GM23338 (cell line): ENCODE measurements at regions not wholly inside any gene's neighbourhood (a gene's known extent, or its start where the extent isn't known, plus 50 kb on each side); places are given as distances from the start of the nearest gene placed in this dataset.

Source experiments
- ATAC-seq: fragments of 200-7000 bp; cut with Tn5 transposase; 3 replicates; pipeline ENCODE4 v1.9.1; 2020
- DNase-seq: peaks from one replicate; pipeline ENCODE4 v3.0.0-alpha.2; 2015; ENCODE audit warnings: low spot score
- H2AFZ ChIP-seq: fragments of 200-600 bp; sonication (generic); 2 replicates; pipeline ENCODE4 v1.8.0; 2016; ENCODE audit warnings: antibody characterized with exemption, mild to moderate bottlenecking, moderate library complexity
- H3F3A ChIP-seq: fragments of 200-600 bp; sonication (generic); replicated peaks from 2 replicates; pipeline ENCODE4 v1.8.0; 2017; ENCODE audit warnings: antibody characterized with exemption, mixed run types, low read depth
- H3K27ac ChIP-seq: fragments of 200-600 bp; sonication (generic); 2 replicates; pipeline ENCODE4 v1.6.1; 2016; ENCODE audit warnings: low read depth
- H3K27me3 ChIP-seq: fragments of 200-600 bp; sonication (generic); 2 replicates; pipeline ENCODE4 v1.8.0; 2016; ENCODE audit warnings: mild to moderate bottlenecking, mixed run types, moderate library complexity; ENCODE audit not compliant: insufficient read depth
- H3K36me3 ChIP-seq: fragments of 200-600 bp; sonication (generic); 2 replicates; pipeline ENCODE4 v1.8.0; 2016; ENCODE audit warnings: mild to moderate bottlenecking; ENCODE audit not compliant: insufficient read depth
- H3K4me1 ChIP-seq: fragments of 200-600 bp; sonication (generic); 2 replicates; pipeline ENCODE4 v1.8.0; 2016; ENCODE audit warnings: mild to moderate bottlenecking, moderate library complexity; ENCODE audit not compliant: insufficient read depth
- H3K4me2 ChIP-seq: fragments of 200-600 bp; sonication (generic); 2 replicates; pipeline ENCODE4 v1.7.1; 2017; ENCODE audit warnings: mixed run types
- H3K4me3 ChIP-seq: fragments of 200-600 bp; sonication (generic); 2 replicates; pipeline ENCODE4 v1.6.1; 2016; ENCODE audit warnings: mixed run types
- H3K79me2 ChIP-seq: fragments of 200-600 bp; sonication (generic); replicated peaks from 2 replicates; pipeline ENCODE4 v1.8.0; 2017; ENCODE audit warnings: mild to moderate bottlenecking; ENCODE audit not compliant: insufficient read depth
- H3K9me2 ChIP-seq: fragments of 200-600 bp; sonication (generic); 2 replicates; pipeline ENCODE4 v1.8.0; 2017; ENCODE audit not compliant: insufficient read depth
- H4K20me1 ChIP-seq: fragments of 200-600 bp; sonication (generic); replicated peaks from 2 replicates; pipeline ENCODE4 v1.8.0; 2017; ENCODE audit warnings: mild to moderate bottlenecking; ENCODE audit not compliant: insufficient read depth
- H3K27ac Mint-ChIP-seq: 2 replicates; pipeline ENCODE4 v1.8.0; 2020; ENCODE audit warnings: inconsistent platforms, mild to moderate bottlenecking, moderate library complexity, mixed read lengths
- H3K27me3 Mint-ChIP-seq: 3 replicates; pipeline ENCODE4 v1.8.0; 2022; ENCODE audit warnings: low read depth, mild to moderate bottlenecking, moderate library complexity, mixed read lengths, inconsistent platforms; ENCODE audit not compliant: insufficient read depth, poor library complexity
- H3K36me3 Mint-ChIP-seq: 3 replicates; pipeline ENCODE4 v1.8.0; 2021; ENCODE audit warnings: low read depth, mild to moderate bottlenecking, inconsistent platforms, moderate library complexity, mixed read lengths
- H3K4me1 Mint-ChIP-seq: 3 replicates; pipeline ENCODE4 v1.8.0; 2020; ENCODE audit warnings: mild to moderate bottlenecking, inconsistent platforms, mixed read lengths
- H3K4me3 Mint-ChIP-seq: 3 replicates; pipeline ENCODE4 v1.8.0; 2021; ENCODE audit warnings: moderate library complexity, mild to moderate bottlenecking, inconsistent platforms, mixed read lengths
- H3K9me3 Mint-ChIP-seq: 3 replicates; pipeline ENCODE4 v1.8.0; 2020; ENCODE audit warnings: moderate library complexity, mild to moderate bottlenecking, inconsistent platforms, mixed read lengths
- CREB1 ChIP-seq: fragments of 250-450 bp; sonication (Bioruptor Pico); IDR thresholded peaks from 2 replicates; pipeline ENCODE4 v1.5.0; 2020; ENCODE audit warnings: low read depth, mild to moderate bottlenecking, moderate library complexity
- EZH2 ChIP-seq: fragments of 200-600 bp; sonication (generic); IDR thresholded peaks from one replicate; pipeline ENCODE4 v1.8.0; 2017; ENCODE audit warnings: antibody characterized with exemption, mild to moderate bottlenecking, low read depth; ENCODE audit not compliant: unreplicated experiment
- EZH2phosphoT487 ChIP-seq: fragments of 200-600 bp; sonication (generic); IDR thresholded peaks from one replicate; pipeline ENCODE4 v1.8.1; 2018; ENCODE audit warnings: antibody characterized with exemption; ENCODE audit not compliant: unreplicated experiment
- JUNB ChIP-seq: IDR thresholded peaks from one replicate; pipeline ENCODE4 v1.6.1; 2016; ENCODE audit warnings: antibody characterized with exemption; ENCODE audit not compliant: unreplicated experiment
- NANOG ChIP-seq: IDR thresholded peaks from 2 replicates; pipeline ENCODE4 v1.6.1; 2016; ENCODE audit warnings: antibody characterized with exemption, borderline replicate concordance
- POLR2AphosphoS5 ChIP-seq: IDR thresholded peaks from 2 replicates; pipeline ENCODE4 v1.6.1; 2016; ENCODE audit warnings: antibody characterized with exemption, low read depth
- STAT1 ChIP-seq: IDR thresholded peaks from one replicate; pipeline ENCODE4 v1.6.1; 2016; ENCODE audit warnings: antibody characterized with exemption; ENCODE audit not compliant: unreplicated experiment
- ZNF114 ChIP-seq: fragments of 250-450 bp; sonication (Bioruptor Pico); IDR thresholded peaks from 2 replicates; pipeline ENCODE4 v1.5.0; 2020; ENCODE audit warnings: mild to moderate bottlenecking, moderate library complexity
- ZNF331 ChIP-seq: fragments of 250-450 bp; sonication (Bioruptor Pico); IDR thresholded peaks from 2 replicates; pipeline ENCODE4 v1.5.0; 2020; ENCODE audit warnings: low read depth, mild to moderate bottlenecking, moderate library complexity
- TF ChIP-seq, protein P1 (sequence below): IDR thresholded peaks from 2 replicates; pipeline ENCODE4 v1.6.1; 2016; ENCODE audit warnings: antibody characterized with exemption
- TF ChIP-seq, protein P2 (sequence below), 2 experiments: fragments of 200-600 bp in 1 of 2; sonication (generic) in 1 of 2; conservative IDR thresholded peaks; 2 replicates each; pipeline versions ENCODE4 v1.5.1 to v1.6.1; 2016 to 2017; ENCODE audit warnings: antibody characterized with exemption in 2 of 2, low read depth in 2 of 2, mild to moderate bottlenecking in 2 of 2, moderate library complexity in 1 of 2
- TF ChIP-seq, protein P3 (sequence below): IDR thresholded peaks from one replicate; pipeline ENCODE4 v1.6.1; 2018; ENCODE audit warnings: antibody characterized with exemption; ENCODE audit not compliant: unreplicated experiment

GRCh38 chr4:167944721-167945120 is 147.6 kb upstream of the ANXA10 start (continued):
- TF ChIP-seq, protein P1, sequence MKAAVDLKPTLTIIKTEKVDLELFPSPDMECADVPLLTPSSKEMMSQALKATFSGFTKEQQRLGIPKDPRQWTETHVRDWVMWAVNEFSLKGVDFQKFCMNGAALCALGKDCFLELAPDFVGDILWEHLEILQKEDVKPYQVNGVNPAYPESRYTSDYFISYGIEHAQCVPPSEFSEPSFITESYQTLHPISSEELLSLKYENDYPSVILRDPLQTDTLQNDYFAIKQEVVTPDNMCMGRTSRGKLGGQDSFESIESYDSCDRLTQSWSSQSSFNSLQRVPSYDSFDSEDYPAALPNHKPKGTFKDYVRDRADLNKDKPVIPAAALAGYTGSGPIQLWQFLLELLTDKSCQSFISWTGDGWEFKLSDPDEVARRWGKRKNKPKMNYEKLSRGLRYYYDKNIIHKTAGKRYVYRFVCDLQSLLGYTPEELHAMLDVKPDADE, result no peak

DNA sequence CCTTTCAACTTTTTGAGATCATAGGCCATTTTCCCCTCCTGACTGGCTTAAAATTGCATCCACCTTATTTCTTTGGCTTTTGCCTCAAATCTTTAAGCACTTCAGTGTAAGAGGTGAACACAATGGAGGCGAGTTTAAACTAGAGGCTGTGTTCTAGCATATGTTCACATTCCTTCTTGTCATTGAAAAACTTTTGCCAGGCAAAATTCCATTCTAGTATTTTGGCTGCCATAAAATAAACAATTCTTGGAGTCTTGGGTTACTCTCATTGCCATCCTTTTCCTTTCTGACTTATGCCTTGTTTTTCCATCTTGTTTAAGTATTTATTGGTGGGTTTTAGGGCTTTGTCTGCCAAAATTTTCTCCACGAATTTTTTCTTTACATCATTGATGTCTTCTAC is 137.3 kb upstream of the ANXA10 start:
- Mint-ChIP-seq H3K36me3 (peaks cover 36% of the 10 kb centered on the region), H3K4me3 (no peak overlapping the region), H3K4me1 (no peaks in the 10 kb centered on the region), H3K27ac (no peak overlapping the region), H3K27me3 (no peaks in the 10 kb centered on the region), H3K9me3 (peaks cover 47% of the 10 kb centered on the region)
- Histone ChIP-seq H4K20me1 (no peaks in the 10 kb centered on the region), H3K27me3 (no peaks in the 10 kb centered on the region), H3K4me1 (no peaks in the 10 kb centered on the region), H3K79me2 (no peaks in the 10 kb centered on the region), H3F3A (no peaks in the 10 kb centered on the region), H3K4me3 (no peak overlapping the region), H3K27ac (no peak overlapping the region), H3K4me2 (no peak overlapping the region), H3K9me2 (no peaks in the 10 kb centered on the region), H2AFZ (no peak overlapping the region), H3K36me3 (no peaks in the 10 kb centered on the region)
- ATAC-seq (no peak), DNase-seq (no peak)
- no peak for TF ChIP-seq POLR2AphosphoS5
- no peak for TF ChIP-seq JUNB
- TF ChIP-seq EZH2phosphoT487, result no peak
- TF ChIP-seq, protein P2, sequence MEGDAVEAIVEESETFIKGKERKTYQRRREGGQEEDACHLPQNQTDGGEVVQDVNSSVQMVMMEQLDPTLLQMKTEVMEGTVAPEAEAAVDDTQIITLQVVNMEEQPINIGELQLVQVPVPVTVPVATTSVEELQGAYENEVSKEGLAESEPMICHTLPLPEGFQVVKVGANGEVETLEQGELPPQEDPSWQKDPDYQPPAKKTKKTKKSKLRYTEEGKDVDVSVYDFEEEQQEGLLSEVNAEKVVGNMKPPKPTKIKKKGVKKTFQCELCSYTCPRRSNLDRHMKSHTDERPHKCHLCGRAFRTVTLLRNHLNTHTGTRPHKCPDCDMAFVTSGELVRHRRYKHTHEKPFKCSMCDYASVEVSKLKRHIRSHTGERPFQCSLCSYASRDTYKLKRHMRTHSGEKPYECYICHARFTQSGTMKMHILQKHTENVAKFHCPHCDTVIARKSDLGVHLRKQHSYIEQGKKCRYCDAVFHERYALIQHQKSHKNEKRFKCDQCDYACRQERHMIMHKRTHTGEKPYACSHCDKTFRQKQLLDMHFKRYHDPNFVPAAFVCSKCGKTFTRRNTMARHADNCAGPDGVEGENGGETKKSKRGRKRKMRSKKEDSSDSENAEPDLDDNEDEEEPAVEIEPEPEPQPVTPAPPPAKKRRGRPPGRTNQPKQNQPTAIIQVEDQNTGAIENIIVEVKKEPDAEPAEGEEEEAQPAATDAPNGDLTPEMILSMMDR (conservative IDR thresholded peaks at IDR 0.05; ENCODE audit: low read depth in 2 of 2), result no peak
- TF ChIP-seq NANOG, result no peak
- TF ChIP-seq, protein P3, sequence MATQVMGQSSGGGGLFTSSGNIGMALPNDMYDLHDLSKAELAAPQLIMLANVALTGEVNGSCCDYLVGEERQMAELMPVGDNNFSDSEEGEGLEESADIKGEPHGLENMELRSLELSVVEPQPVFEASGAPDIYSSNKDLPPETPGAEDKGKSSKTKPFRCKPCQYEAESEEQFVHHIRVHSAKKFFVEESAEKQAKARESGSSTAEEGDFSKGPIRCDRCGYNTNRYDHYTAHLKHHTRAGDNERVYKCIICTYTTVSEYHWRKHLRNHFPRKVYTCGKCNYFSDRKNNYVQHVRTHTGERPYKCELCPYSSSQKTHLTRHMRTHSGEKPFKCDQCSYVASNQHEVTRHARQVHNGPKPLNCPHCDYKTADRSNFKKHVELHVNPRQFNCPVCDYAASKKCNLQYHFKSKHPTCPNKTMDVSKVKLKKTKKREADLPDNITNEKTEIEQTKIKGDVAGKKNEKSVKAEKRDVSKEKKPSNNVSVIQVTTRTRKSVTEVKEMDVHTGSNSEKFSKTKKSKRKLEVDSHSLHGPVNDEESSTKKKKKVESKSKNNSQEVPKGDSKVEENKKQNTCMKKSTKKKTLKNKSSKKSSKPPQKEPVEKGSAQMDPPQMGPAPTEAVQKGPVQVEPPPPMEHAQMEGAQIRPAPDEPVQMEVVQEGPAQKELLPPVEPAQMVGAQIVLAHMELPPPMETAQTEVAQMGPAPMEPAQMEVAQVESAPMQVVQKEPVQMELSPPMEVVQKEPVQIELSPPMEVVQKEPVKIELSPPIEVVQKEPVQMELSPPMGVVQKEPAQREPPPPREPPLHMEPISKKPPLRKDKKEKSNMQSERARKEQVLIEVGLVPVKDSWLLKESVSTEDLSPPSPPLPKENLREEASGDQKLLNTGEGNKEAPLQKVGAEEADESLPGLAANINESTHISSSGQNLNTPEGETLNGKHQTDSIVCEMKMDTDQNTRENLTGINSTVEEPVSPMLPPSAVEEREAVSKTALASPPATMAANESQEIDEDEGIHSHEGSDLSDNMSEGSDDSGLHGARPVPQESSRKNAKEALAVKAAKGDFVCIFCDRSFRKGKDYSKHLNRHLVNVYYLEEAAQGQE, result no peak
- no peak for TF ChIP-seq EZH2
- TF ChIP-seq, protein P1, result no peak
- TF ChIP-seq CREB1 (CRISPR knock-in tag), result no peak
- TF ChIP-seq ZNF331 (CRISPR knock-in tag), result no peak
- no peak for TF ChIP-seq STAT1
- TF ChIP-seq ZNF114 (CRISPR knock-in tag), result no peak
